H9 (cell line): ENCODE measurements at regions not wholly inside any gene's neighbourhood (a gene's known extent, or its start where the extent isn't known, plus 50 kb on each side); places are given as distances from the start of the nearest gene placed in this dataset.

Experiments used
- DNase-seq: peaks from one replicate; pipeline ENCODE4 v3.0.0-alpha.2; 2017
- H2AFZ ChIP-seq: one replicate; pipeline ENCODE4 v1.6.1; 2013; ENCODE audit warnings: mild to moderate bottlenecking, low read length, control low read depth, moderate library complexity
- H2AK5ac ChIP-seq: 2 replicates; pipeline ENCODE4 v1.6.1; 2013; ENCODE audit warnings: low read length, control low read depth, mixed read lengths; ENCODE audit not compliant: insufficient read length
- H2BK120ac ChIP-seq: one replicate; pipeline ENCODE4 v1.6.1; 2013; ENCODE audit warnings: low read depth, mild to moderate bottlenecking, low read length, control low read depth, inconsistent platforms; ENCODE audit not compliant: poor library complexity, severe bottlenecking
- H2BK12ac ChIP-seq: 2 replicates; pipeline ENCODE4 v1.6.1; 2013; ENCODE audit warnings: low read length, control low read depth, mixed read lengths, low read depth; ENCODE audit not compliant: insufficient read length
- H2BK15ac ChIP-seq: 2 replicates; pipeline ENCODE4 v1.6.1; 2013; ENCODE audit warnings: low read depth, low read length, control low read depth
- H2BK20ac ChIP-seq: one replicate; pipeline ENCODE4 v1.6.1; 2013; ENCODE audit warnings: low read depth, mild to moderate bottlenecking, low read length, control low read depth, inconsistent platforms; ENCODE audit not compliant: poor library complexity, severe bottlenecking
- H2BK5ac ChIP-seq: 2 replicates; pipeline ENCODE4 v1.6.1; 2013; ENCODE audit warnings: low read length, control low read depth, mixed read lengths; ENCODE audit not compliant: insufficient read length
- H3K14ac ChIP-seq: 2 replicates; pipeline ENCODE4 v1.6.1; 2013; ENCODE audit warnings: low read length, control low read depth; ENCODE audit not compliant: insufficient read depth
- H3K18ac ChIP-seq: 2 replicates; pipeline ENCODE4 v1.6.1; 2013; ENCODE audit warnings: low read depth, mild to moderate bottlenecking, mixed read lengths, low read length, control low read depth; ENCODE audit not compliant: insufficient read length
- H3K23ac ChIP-seq: 2 replicates; pipeline ENCODE4 v1.6.1; 2013; ENCODE audit warnings: low read length, control low read depth, mixed read lengths, low read depth; ENCODE audit not compliant: insufficient read length
- H3K23me2 ChIP-seq: 2 replicates; pipeline ENCODE4 v1.6.1; 2013; ENCODE audit warnings: low read depth, mild to moderate bottlenecking, mixed read lengths, low read length, control low read depth; ENCODE audit not compliant: insufficient read length, poor library complexity, severe bottlenecking
- H3K27ac ChIP-seq: 2 replicates; pipeline ENCODE4 v1.5.1; 2013; ENCODE audit warnings: low read length, control low read depth, mixed read lengths, low read depth; ENCODE audit not compliant: insufficient read length
- H3K27me3 ChIP-seq: 2 replicates; pipeline ENCODE4 v1.6.1; 2013; ENCODE audit warnings: low read length, control low read depth, inconsistent platforms; ENCODE audit not compliant: insufficient read depth
- H3K4ac ChIP-seq: 2 replicates; pipeline ENCODE4 v1.6.1; 2013; ENCODE audit warnings: low read depth, mild to moderate bottlenecking, control low read depth, inconsistent platforms, low read length, moderate library complexity
- H3K4me1 ChIP-seq: 2 replicates; pipeline ENCODE4 v1.6.1; 2013; ENCODE audit warnings: low read length, control low read depth, inconsistent platforms; ENCODE audit not compliant: insufficient read depth
- H3K4me2 ChIP-seq: 2 replicates; pipeline ENCODE4 v1.6.1; 2013; ENCODE audit warnings: low read length, control low read depth, mixed read lengths; ENCODE audit not compliant: insufficient read length, insufficient read depth
- H3K56ac ChIP-seq: 2 replicates; pipeline ENCODE4 v1.6.1; 2013; ENCODE audit warnings: low read depth, mild to moderate bottlenecking, mixed read lengths, low read length, control low read depth; ENCODE audit not compliant: insufficient read length
- H3K79me1 ChIP-seq: 2 replicates; pipeline ENCODE4 v1.6.1; 2013; ENCODE audit warnings: low read depth, mild to moderate bottlenecking, moderate library complexity, low read length, control low read depth, inconsistent platforms; ENCODE audit not compliant: insufficient read depth, poor library complexity, severe bottlenecking
- H3K79me2 ChIP-seq: 2 replicates; pipeline ENCODE4 v1.6.1; 2013; ENCODE audit warnings: low read length, control low read depth, inconsistent platforms; ENCODE audit not compliant: insufficient read depth
- H3K9ac ChIP-seq: 2 replicates; pipeline ENCODE4 v1.6.1; 2013; ENCODE audit warnings: low read length, control low read depth, mixed read lengths; ENCODE audit not compliant: insufficient read length; ENCODE audit errors: extremely low read depth
- H3K9me3 ChIP-seq: one replicate; pipeline ENCODE4 v1.6.1; 2013; ENCODE audit warnings: low read depth, low read length, inconsistent platforms; ENCODE audit not compliant: control insufficient read depth
- H3T11ph ChIP-seq: one replicate; pipeline ENCODE4 v1.6.1; 2013; ENCODE audit warnings: mild to moderate bottlenecking, low read length, control low read depth, inconsistent platforms
- H4K20me1 ChIP-seq: one replicate; pipeline ENCODE4 v1.6.1; 2013; ENCODE audit not compliant: control insufficient read depth, insufficient read length, insufficient read depth
- H4K5ac ChIP-seq: 2 replicates; pipeline ENCODE4 v1.6.1; 2013; ENCODE audit warnings: low read depth, mild to moderate bottlenecking, mixed read lengths, low read length, control low read depth; ENCODE audit not compliant: insufficient read length
- H4K8ac ChIP-seq: replicated peaks from 2 replicates; pipeline ENCODE4 v1.6.1; 2013; ENCODE audit warnings: low read length, control low read depth, mixed read lengths, low read depth; ENCODE audit not compliant: insufficient read length
- H4K91ac ChIP-seq: 2 replicates; pipeline ENCODE4 v1.6.1; 2013; ENCODE audit warnings: low read depth, mild to moderate bottlenecking, moderate library complexity, mixed read lengths, low read length, control low read depth; ENCODE audit not compliant: insufficient read length
- H3K27ac Mint-ChIP-seq, 3 experiments: 2 replicates in 2 of 3; 3 replicates in 1 of 3; pipeline ENCODE4 v1.8.0; 2020 to 2021; ENCODE audit warnings: mixed read lengths in 3 of 3, mild to moderate bottlenecking in 1 of 3, moderate library complexity in 1 of 3
- H3K27me3 Mint-ChIP-seq: 2 replicates; pipeline ENCODE4 v1.8.0; 2021; ENCODE audit warnings: low read depth, mild to moderate bottlenecking, moderate library complexity, mixed read lengths
- H3K36me3 Mint-ChIP-seq, 3 experiments: 2 replicates in 2 of 3; 3 replicates in 1 of 3; pipeline ENCODE4 v1.8.0; 2020 to 2021; ENCODE audit warnings: low read depth in 3 of 3, mixed read lengths in 3 of 3; ENCODE audit not compliant: insufficient read depth in 1 of 3
- H3K4me1 Mint-ChIP-seq, 2 experiments: 2 replicates each; pipeline ENCODE4 v1.8.0; 2020; ENCODE audit warnings: mixed read lengths in 2 of 2
- H3K4me3 Mint-ChIP-seq, 2 experiments: 2 replicates in 1 of 2; 3 replicates in 1 of 2; pipeline ENCODE4 v1.8.0; 2020 to 2021; ENCODE audit warnings: mild to moderate bottlenecking in 2 of 2, mixed read lengths in 2 of 2, moderate library complexity in 1 of 2
- H3K9me3 Mint-ChIP-seq, 2 experiments: 2 replicates in 1 of 2; 3 replicates in 1 of 2; pipeline ENCODE4 v1.8.0; 2020; ENCODE audit warnings: mild to moderate bottlenecking in 2 of 2, mixed read lengths in 2 of 2, moderate library complexity in 1 of 2
- CTCF ChIP-seq: fragments of 200-600 bp; sonication (generic); conservative IDR thresholded peaks from 3 replicates; pipeline ENCODE4 v1.8.0; 2021; ENCODE audit warnings: antibody characterized with exemption, mild to moderate bottlenecking
- WGBS: extraction: QIAGEN DNeasy Blood & Tissue Kit; methylation state at CpG from one replicate; pipeline ENCODE4 v1.1.7; 2013; ENCODE audit warnings: missing lambda C conversion rate, low lambda C conversion rate, mixed read lengths; ENCODE audit not compliant: insufficient read length; ENCODE audit errors: extremely low coverage; 5-methylcytosine and 5-hydroxymethylcytosine counted together

- Mint-ChIP-seq H3K4me1 (peaks cover 17 to 22% of the 10 kb centered on the region in 2 experiments), H3K4me3 (no peak overlapping the region), H3K36me3 (no peaks in the 10 kb centered on the region), H3K27me3 (no peaks in the 10 kb centered on the region; the same call in 1 of the 2 replicates), H3K9me3 (no peaks in the 10 kb centered on the region), H3K27ac (no peak overlapping the region)
- no peaks in the 10 kb centered on the region for H3K27me3 ChIP-seq
- H3K27ac ChIP-seq: no peak overlapping the region
- no peak overlapping the region for H3K14ac ChIP-seq
- no peak overlapping the region for H3K18ac ChIP-seq
- H2AFZ ChIP-seq: no peak overlapping the region
- no peak overlapping the region for H4K5ac ChIP-seq
- H3K4me2 ChIP-seq: no peak overlapping the region
- no peak overlapping the region for H2BK15ac ChIP-seq
- no peak overlapping the region for H2BK5ac ChIP-seq
- H4K8ac ChIP-seq: no peak overlapping the region
- no peak overlapping the region for H3K4ac ChIP-seq
- no peaks in the 10 kb centered on the region for H3K9me3 ChIP-seq
- no peak overlapping the region for H3K23ac ChIP-seq
- H3K4me1 ChIP-seq: no peaks in the 10 kb centered on the region
- H2BK120ac ChIP-seq: no peak overlapping the region
- no peaks in the 10 kb centered on the region for H3K23me2 ChIP-seq
- no peak overlapping the region for H2AK5ac ChIP-seq
- H2BK12ac ChIP-seq: no peak overlapping the region
- no peaks in the 10 kb centered on the region for H3K79me1 ChIP-seq
- H2BK20ac ChIP-seq: no peak overlapping the region
- no CpG with 5 or more reads among the region's 2 CpGs for WGBS
- H4K91ac ChIP-seq: no peak overlapping the region
- no peak overlapping the region for H3T11ph ChIP-seq
- no peak overlapping the region for H3K9ac ChIP-seq
- no peaks in the 10 kb centered on the region for H4K20me1 ChIP-seq
- H3K79me2 ChIP-seq: no peaks in the 10 kb centered on the region
- DNase-seq: no peak
- TF ChIP-seq CTCF: no peak
- H3K56ac ChIP-seq: no peak overlapping the region
These were observed 184.5 kb upstream of the DNAJC19 start for GRCh38 chr3:181174022-181174421.
